HCT116 (cell line): ENCODE measurements at regions not wholly inside any gene's neighbourhood (a gene's known extent, or its start where the extent isn't known, plus 50 kb on each side); places are given as distances from the start of the nearest gene placed in this dataset.

Source experiments
- ATAC-seq: fragments of 200-7000 bp; cut with Tn5 transposase; 2 replicates; pipeline ENCODE4 v1.9.1; 2020; ENCODE audit warnings: mild to moderate bottlenecking, moderate library complexity
- BruUV-seq: library from RNA; stranded (reverse); fragments of 400-500 nt; replicated peaks from 2 replicates; lab custom pipeline; 2021; lab: Mats Ljungman, UMichigan
- CTCF ChIA-PET: fragments of 300-600 bp; sonication (Branson Sonifier 250); formaldehyde crosslinking; loops from one replicate; lab custom pipeline; 2021; ENCODE audit warnings: antibody characterized with exemption; lab: Charles Lee
- POLR2A ChIA-PET: fragments of 300-600, 350-600 bp; sonication (Branson Sonifier 250); formaldehyde crosslinking; loops from one replicate; lab custom pipeline; 2021; ENCODE audit warnings: antibody characterized with exemption; lab: Charles Lee
- RAD21 ChIA-PET, 2 experiments: fragments of 300-600 bp; sonication (Branson Sonifier 250); formaldehyde crosslinking; loops; one replicate each; lab custom pipeline; 2023; ENCODE audit warnings: low total read pairs in 2 of 2; ENCODE audit not compliant: uncharacterized antibody in 2 of 2, unreplicated experiment in 2 of 2, low non-redundant PET in 1 of 2; lab: Charles Lee
- DNase-seq: peaks from one replicate; pipeline ENCODE4 v3.0.0-alpha.2; 2010; ENCODE audit warnings: low read depth, low spot score
- H2AFZ ChIP-seq: fragments of 200-600 bp; shearing (Covaris generic), sonication (generic); 2 replicates; pipeline ENCODE4 v1.6.1; 2017; ENCODE audit warnings: low read depth, mixed run types, mixed read lengths, antibody characterized with exemption, low read length; ENCODE audit not compliant: poor library complexity, severe bottlenecking
- H3K27ac ChIP-seq: 2 replicates; pipeline ENCODE4 v1.5.1; 2012; ENCODE audit warnings: low read depth, low read length
- H3K27me3 ChIP-seq: fragments of 200-600 bp; sonication (generic); 2 replicates; pipeline ENCODE4 v1.6.1; 2016; ENCODE audit warnings: mixed run types, low read length, mixed read lengths; ENCODE audit not compliant: insufficient read depth
- H3K36me3 ChIP-seq, 2 experiments: fragments of 200-500 bp in 1 of 2; fragments of 200-600 bp in 1 of 2; sonication (Bioruptor generic) in 1 of 2; sonication (generic) in 1 of 2; 2 replicates each; pipeline versions ENCODE4 v1.5.1 to v1.6.1; 2014 to 2016; ENCODE audit warnings: low read length in 2 of 2, inconsistent platforms in 1 of 2, mixed read lengths in 1 of 2, mixed run types in 1 of 2; ENCODE audit not compliant: insufficient read depth in 2 of 2, control insufficient read depth in 1 of 2
- H3K4me1 ChIP-seq, 2 experiments: fragments of 200-600 bp in 1 of 2; sonication (generic) in 1 of 2; 2 replicates each; pipeline versions ENCODE4 v1.5.1 to v1.6.1; 2012 to 2017; ENCODE audit warnings: low read length in 2 of 2, inconsistent platforms in 1 of 2, mild to moderate bottlenecking in 1 of 2, mixed read lengths in 1 of 2, mixed run types in 1 of 2, moderate library complexity in 1 of 2; ENCODE audit not compliant: insufficient read depth in 2 of 2, control insufficient read depth in 1 of 2
- H3K4me2 ChIP-seq: fragments of 200-600 bp; sonication (generic); 2 replicates; pipeline ENCODE4 v1.6.1; 2017; ENCODE audit warnings: mixed run types, low read length, mixed read lengths
- H3K4me3 ChIP-seq, 2 experiments: fragments of 200-600 bp in 1 of 2; sonication (generic) in 1 of 2; replicated peaks in 1 of 2; 2 replicates each; pipeline ENCODE4 v1.5.1; 2011 to 2016; ENCODE audit warnings: low read length in 2 of 2, control low read depth in 1 of 2, low read depth in 1 of 2, mild to moderate bottlenecking in 1 of 2, mixed read lengths in 1 of 2, mixed run types in 1 of 2
- H3K79me2 ChIP-seq: fragments of 200-600 bp; sonication (generic); 2 replicates; pipeline ENCODE4 v1.6.1; 2017; ENCODE audit warnings: mild to moderate bottlenecking, mixed run types, low read length, moderate library complexity, mixed read lengths; ENCODE audit not compliant: insufficient read depth
- H3K9ac ChIP-seq: fragments of 200-600 bp; sonication (generic); 2 replicates; pipeline ENCODE4 v1.6.1; 2016; ENCODE audit warnings: low read length, mixed read lengths
- H3K9me2 ChIP-seq: fragments of 200-600 bp; sonication (generic), shearing (Covaris generic); 2 replicates; pipeline ENCODE4 v1.6.1; 2017; ENCODE audit warnings: mixed run types, mild to moderate bottlenecking, moderate library complexity; ENCODE audit not compliant: insufficient read depth
- H3K9me3 ChIP-seq, 2 experiments: fragments of 200-500 bp in 1 of 2; fragments of 200-600 bp in 1 of 2; sonication (Bioruptor generic) in 1 of 2; sonication (generic) in 1 of 2; 2 replicates each; pipeline ENCODE4 v1.6.1; 2014 to 2017; ENCODE audit warnings: low read length in 2 of 2, mixed read lengths in 2 of 2, inconsistent platforms in 1 of 2, low read depth in 1 of 2, mild to moderate bottlenecking in 1 of 2, mixed run types in 1 of 2, moderate library complexity in 1 of 2; ENCODE audit not compliant: control insufficient read depth in 1 of 2, insufficient read depth in 1 of 2
- H4K20me1 ChIP-seq: fragments of 200-600 bp; sonication (generic), shearing (Covaris generic); 2 replicates; pipeline ENCODE4 v1.6.1; 2017; ENCODE audit warnings: mixed run types, mild to moderate bottlenecking, moderate library complexity; ENCODE audit not compliant: insufficient read depth
- ATF3 ChIP-seq: IDR thresholded peaks from 2 replicates; pipeline ENCODE4 v1.6.1; 2012
- CBX3 ChIP-seq: IDR thresholded peaks from 2 replicates; pipeline ENCODE4 v1.6.1; 2012; ENCODE audit warnings: low read depth
- EGR1 ChIP-seq: IDR thresholded peaks from 2 replicates; pipeline ENCODE4 v1.6.1; 2012; ENCODE audit warnings: low read depth
- EZH2 ChIP-seq: fragments of 200-600 bp; sonication (generic); IDR thresholded peaks from 2 replicates; pipeline ENCODE4 v1.6.1; 2017; ENCODE audit warnings: antibody characterized with exemption, mixed run types
- EZH2phosphoT487 ChIP-seq: fragments of 200-600 bp; IDR thresholded peaks from 2 replicates; pipeline ENCODE4 v1.6.1; 2018; ENCODE audit warnings: antibody characterized with exemption, borderline replicate concordance
- FOSL1 ChIP-seq: IDR thresholded peaks from 2 replicates; pipeline ENCODE4 v1.6.1; 2012; ENCODE audit warnings: low read depth
- RAD21 ChIP-seq: IDR thresholded peaks from 2 replicates; pipeline ENCODE4 v1.6.1; 2012; ENCODE audit warnings: low read depth, mild to moderate bottlenecking
- REST ChIP-seq: IDR thresholded peaks from 2 replicates; pipeline ENCODE4 v1.6.1; 2012; ENCODE audit warnings: low read depth
- SIN3A ChIP-seq: IDR thresholded peaks from 2 replicates; pipeline ENCODE4 v1.6.1; 2012; ENCODE audit warnings: low read depth
- SP1 ChIP-seq: IDR thresholded peaks from 2 replicates; pipeline ENCODE4 v1.6.1; 2012; ENCODE audit warnings: low read depth
- SRF ChIP-seq: IDR thresholded peaks from 2 replicates; pipeline ENCODE4 v1.6.1; 2012; ENCODE audit warnings: low read depth
- TCF7L2 ChIP-seq: IDR thresholded peaks from 2 replicates; pipeline ENCODE4 v1.7.0; 2011; ENCODE audit warnings: borderline replicate concordance, inconsistent platforms; ENCODE audit not compliant: insufficient read depth, insufficient read length; ENCODE audit errors: extremely low read depth
- ZBTB33 ChIP-seq: IDR thresholded peaks from 2 replicates; pipeline ENCODE4 v1.6.1; 2011; ENCODE audit warnings: mild to moderate bottlenecking, low read length, moderate library complexity; ENCODE audit not compliant: insufficient replicate concordance; ENCODE audit errors: extremely low read depth
- ZFX ChIP-seq: fragments of 450-650 bp; IDR thresholded peaks from 2 replicates; pipeline ENCODE4 v1.6.1; 2017
- ZNF274 ChIP-seq: fragments of 200-500 bp; sonication (Bioruptor generic); IDR thresholded peaks from 2 replicates; pipeline ENCODE4 v1.6.1; 2014; ENCODE audit warnings: mild to moderate bottlenecking, low read depth, low read length, inconsistent platforms
- intact Hi-C: fragments of 100-400 bp; cut with micrococcal nuclease; formaldehyde crosslinking; loops from 2 replicates; pipeline ENCODE4 v1.10.0; 2022

- RAD21 ChIA-PET, result no interaction called here
- POLR2A ChIA-PET, result no interaction called here
- H3K27me3 ChIP-seq, result no peaks in the 10 kb centered on the region
- H3K79me2 ChIP-seq, result no peaks in the 10 kb centered on the region
- H3K4me3 ChIP-seq, result no peak overlapping the region
- H4K20me1 ChIP-seq, result no peaks in the 10 kb centered on the region
- no TSS peak for BruUV-seq
- H2AFZ ChIP-seq, result no peak overlapping the region
- no peaks in the 10 kb centered on the region for H3K9me2 ChIP-seq
- no peak overlapping the region for H3K4me2 ChIP-seq
- no peak overlapping the region for H3K27ac ChIP-seq
- H3K9me3 ChIP-seq, result no peaks in the 10 kb centered on the region
- ATAC-seq (no peak), DNase-seq (no peak)
- intact Hi-C loops, result no loop called here
- no peaks in the 10 kb centered on the region for H3K4me1 ChIP-seq
- no peak overlapping the region for H3K9ac ChIP-seq
- CTCF ChIA-PET, result no interaction called here
- H3K36me3 ChIP-seq, result no peaks in the 10 kb centered on the region
- TF ChIP-seq SP1 (no peak), EGR1 (no peak), SRF (no peak), TCF7L2 (no peak), FOSL1 (no peak), EZH2 (no peak), ZNF274 (no peak), ZFX (no peak), SIN3A (no peak), CBX3 (no peak), RAD21 (no peak), EZH2phosphoT487 (no peak), ATF3 (no peak), REST (no peak), ZBTB33 (no peak)
Observed at GRCh38 chr10:91034494-91035159, 113.7 kb upstream of the ANKRD1 start.
